MM.1S (cell line): ENCODE measurements at regions not wholly inside any gene's neighbourhood (a gene's known extent, or its start where the extent isn't known, plus 50 kb on each side); places are given as distances from the start of the nearest gene placed in this dataset.

Source experiments
- EZH2 ChIP-seq: fragments of 300-600 bp; sonication (generic); optimal IDR thresholded peaks from 2 replicates; pipeline ENCODE3; 2017; ENCODE audit warnings: low read depth, mild to moderate bottlenecking, antibody characterized with exemption, low read length, mixed read lengths
- TF ChIP-seq, protein P1 (sequence below): fragments of 300-600 bp; sonication (generic); IDR thresholded peaks from 2 replicates; pipeline ENCODE4 v1.5.1; 2016; ENCODE audit warnings: antibody characterized with exemption, low read length, mixed read lengths

DNA sequence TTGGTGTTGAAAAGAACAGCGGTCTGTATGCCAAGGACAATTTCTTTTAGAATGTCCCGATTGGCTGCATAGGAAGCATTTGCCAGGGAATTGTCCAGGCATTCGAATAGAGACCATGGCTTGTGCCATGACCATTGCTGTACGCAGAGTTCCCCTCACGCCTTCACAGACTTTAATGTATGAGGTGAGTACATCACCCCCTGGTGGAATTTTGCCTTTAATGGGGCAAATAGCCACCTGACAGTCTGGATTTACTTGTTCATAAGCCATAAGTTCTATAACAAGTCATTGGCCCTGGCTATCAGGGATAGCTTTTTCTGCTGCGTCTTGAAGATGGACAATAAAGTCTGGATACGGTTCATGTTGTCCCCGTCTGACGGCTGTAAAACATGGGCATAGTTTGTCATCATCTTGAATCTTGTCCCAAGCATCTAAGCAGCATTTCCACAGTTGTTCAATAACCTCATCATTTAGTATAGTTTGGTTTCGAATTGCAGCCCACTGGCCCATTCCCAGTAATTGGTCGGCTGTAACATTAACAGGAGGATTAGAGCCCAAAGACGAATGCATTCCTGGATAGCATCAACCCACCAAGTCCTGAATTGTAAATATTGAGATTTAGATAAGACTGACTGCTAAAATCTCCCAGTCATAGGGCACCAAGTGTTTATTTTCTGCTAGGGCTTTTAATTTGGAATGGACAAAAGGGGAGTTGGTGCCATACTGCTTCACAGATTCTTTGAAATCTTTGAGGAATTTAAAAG is 67.7 kb upstream of the ARL4D start:
- TF ChIP-seq, protein P1, sequence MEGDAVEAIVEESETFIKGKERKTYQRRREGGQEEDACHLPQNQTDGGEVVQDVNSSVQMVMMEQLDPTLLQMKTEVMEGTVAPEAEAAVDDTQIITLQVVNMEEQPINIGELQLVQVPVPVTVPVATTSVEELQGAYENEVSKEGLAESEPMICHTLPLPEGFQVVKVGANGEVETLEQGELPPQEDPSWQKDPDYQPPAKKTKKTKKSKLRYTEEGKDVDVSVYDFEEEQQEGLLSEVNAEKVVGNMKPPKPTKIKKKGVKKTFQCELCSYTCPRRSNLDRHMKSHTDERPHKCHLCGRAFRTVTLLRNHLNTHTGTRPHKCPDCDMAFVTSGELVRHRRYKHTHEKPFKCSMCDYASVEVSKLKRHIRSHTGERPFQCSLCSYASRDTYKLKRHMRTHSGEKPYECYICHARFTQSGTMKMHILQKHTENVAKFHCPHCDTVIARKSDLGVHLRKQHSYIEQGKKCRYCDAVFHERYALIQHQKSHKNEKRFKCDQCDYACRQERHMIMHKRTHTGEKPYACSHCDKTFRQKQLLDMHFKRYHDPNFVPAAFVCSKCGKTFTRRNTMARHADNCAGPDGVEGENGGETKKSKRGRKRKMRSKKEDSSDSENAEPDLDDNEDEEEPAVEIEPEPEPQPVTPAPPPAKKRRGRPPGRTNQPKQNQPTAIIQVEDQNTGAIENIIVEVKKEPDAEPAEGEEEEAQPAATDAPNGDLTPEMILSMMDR: no peak
- no peak for TF ChIP-seq EZH2
